IPS DF 19.7 (cell line): ENCODE measurements at regions not wholly inside any gene's neighbourhood (a gene's known extent, or its start where the extent isn't known, plus 50 kb on each side); places are given as distances from the start of the nearest gene placed in this dataset.
"Not testable (repeated sequence)": the region's sequence is repeated elsewhere in the genome, so short reads cannot be mapped to it uniquely, and the experiment has no call there.

ENCODE experiments used
- DNase-seq: peaks from one replicate; pipeline ENCODE4 v3.0.0-alpha.2; 2013; ENCODE audit warnings: low read depth, low spot score

DNA sequence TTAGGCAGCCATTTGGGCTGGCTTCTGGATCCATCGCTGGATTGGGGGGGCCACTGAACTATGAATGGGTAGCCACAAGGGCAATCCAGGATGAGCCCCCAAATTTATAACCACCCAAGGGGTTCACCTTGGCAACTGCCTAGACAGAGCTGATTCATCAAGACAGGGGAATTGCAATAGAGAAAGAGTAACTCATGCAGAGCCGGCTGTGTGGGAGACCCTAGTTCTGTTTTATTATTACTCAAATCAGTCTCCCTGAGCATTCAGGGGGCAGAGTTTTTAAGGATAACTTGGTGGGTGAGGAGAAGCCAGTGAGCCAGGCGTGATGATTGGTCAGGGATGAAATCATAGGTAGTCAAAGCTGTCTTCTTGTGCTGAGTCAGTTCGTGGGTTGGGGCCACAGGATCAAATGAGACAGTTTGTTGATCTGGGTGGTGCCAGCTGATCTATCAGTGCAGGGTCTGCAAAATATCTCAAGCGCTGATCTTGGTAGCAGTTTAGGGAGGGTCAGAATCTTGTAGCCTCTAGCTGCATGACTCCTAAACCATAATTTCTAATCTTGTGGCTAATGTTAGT lies 57.9 kb downstream of the DNAJB9 start:
- DNase-seq = no peak

GRCh38 chr7:108628678-108629077 lies 59.0 kb downstream of the DNAJB9 start:
- no peak for DNase-seq

DNA sequence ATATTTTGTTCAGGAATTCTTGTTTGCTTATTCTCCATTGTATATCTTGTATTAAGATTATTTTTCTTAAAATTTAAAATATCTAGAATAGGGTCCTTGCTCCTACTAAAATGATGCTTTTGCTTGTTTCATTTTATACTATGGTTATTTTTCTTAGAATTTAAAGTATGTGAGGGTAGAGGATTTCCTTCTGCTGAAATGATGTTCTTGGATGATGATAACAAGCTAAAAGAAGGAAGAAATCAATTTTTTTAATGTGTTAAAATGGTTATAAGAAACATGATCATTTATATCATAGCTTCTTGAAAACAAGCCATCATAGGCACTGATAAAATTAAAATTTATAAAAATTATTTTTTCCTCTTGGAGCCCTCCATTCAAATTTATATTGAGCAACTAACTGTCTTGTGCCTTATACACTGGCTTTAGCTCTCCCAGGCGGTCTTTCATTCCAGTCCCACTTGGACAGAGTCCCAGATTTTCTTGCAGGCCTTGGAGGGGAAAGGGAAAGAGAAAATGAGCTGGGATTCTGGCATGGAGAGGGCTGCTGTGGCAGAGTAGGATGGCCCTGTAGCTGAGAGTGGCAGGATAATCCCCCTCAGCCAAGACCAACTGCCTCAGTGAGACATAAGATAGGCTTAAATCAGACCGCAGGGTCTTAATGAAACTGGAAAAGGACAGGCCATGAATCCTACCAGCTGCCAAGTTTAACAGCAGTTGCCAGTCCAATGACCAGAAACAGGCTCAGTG lies 60.2 kb downstream of the DNAJB9 start:
- DNase-seq = no peak

DNA sequence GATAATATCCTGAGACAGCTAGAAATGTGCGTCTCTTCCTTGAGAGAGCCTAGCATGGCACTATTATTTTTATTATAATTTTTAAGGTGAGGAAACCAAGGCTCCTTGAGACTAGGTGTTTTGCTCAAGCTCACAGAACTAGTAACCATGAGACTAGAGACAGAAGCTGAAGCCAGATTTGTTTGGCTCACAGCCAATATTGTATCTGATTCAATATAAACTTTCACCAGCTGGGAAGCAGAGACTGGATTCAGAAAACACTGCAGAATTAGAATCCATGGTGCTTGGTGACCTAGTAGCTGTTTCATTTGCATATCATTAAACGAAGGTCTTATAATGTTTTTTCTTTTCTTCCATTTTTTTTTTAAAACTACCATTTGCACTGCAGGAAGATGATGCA lies 64.4 kb downstream of the DNAJB9 start:
- no peak for DNase-seq

DNA sequence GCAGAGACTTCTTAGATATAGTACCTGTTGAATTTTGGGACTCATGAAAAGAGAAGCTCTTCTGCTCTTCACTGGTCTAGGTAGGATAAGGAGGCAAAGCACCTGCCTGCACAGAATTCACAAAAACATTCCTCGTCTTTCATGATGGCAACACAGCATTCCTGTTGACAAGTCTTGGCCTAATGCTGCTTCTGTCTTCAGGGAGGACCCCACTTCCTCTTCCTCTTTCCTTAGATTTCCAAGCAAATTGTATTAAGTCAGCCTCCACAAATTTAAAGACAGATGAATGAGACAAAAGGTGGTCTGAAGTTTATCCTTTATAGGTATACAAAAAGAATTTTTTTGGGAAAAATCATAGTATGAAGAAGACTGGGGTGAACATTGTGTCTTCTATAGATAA lies 64.9 kb downstream of the DNAJB9 start:
- DNase-seq = no peak

DNA sequence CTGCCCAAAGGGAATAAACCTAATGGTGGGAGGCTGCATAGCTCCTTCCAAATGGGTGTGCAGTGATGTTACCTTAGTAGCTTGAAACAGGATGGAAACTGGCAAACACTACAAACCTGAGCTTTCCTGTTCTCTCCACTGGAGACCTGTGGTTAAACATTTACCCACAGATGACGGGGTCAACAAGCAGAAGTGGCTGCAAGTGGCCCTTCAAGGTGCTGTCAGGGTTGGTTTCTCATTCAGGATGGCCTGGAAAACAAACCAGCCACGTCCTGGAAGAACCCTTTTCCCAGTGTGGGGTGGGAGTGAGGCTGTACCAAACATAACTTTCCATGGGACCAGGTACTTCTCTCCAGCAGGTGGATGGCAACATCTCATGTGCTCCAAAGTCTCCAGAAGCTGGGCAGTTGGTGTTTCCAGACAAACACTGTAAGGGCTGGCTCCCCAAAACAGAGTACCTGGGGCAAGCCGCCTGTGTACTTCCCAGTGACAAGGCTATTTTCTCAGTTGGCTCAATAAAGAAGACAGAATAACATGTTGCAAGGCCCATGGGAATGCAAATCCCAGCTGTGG lies 67.5 kb downstream of the DNAJB9 start:
- no peak for DNase-seq

- DNase-seq = no peak
Measured at GRCh38 chr7:108642126-108642525, 72.5 kb downstream of the DNAJB9 start.

DNA sequence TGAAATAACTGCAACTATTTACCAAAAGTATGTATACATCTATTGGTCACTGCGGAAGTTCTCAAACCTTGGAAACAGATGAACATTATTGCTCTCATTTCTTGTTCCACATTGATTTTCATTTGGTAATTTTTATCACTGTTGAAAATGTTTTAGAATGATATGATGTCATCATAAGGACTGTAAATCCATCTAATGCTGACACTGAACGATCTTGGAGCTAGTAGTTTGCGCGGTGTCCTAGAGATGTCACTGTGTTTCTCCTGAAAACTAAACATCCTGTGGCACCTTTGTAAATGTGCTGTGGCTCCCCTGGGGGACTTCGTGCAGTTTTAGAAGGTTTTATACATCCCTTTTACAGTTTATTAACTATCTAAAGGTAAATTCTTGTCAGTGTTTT lies 73.5 kb downstream of the DNAJB9 start:
- DNase-seq = no peak

DNA sequence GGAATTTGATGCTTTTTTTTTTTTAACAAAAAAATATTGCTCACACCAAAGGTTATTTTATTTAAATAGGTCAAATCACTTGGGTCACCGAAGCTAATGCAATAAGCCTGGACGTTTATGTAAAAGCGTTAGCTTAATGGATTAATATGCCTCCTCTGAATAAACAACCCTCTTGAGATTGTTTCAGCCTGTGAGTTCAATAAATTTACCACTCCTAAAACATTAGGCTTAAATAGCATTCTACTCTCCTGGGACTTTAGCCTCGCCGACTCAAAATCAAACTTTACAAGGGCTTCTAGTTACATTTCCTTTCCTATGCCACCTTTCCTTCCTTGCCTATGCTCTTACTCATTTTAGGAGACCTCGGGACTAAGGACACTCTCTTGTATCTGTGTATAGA lies 79.3 kb downstream of the DNAJB9 start:
- DNase-seq = no peak

DNA sequence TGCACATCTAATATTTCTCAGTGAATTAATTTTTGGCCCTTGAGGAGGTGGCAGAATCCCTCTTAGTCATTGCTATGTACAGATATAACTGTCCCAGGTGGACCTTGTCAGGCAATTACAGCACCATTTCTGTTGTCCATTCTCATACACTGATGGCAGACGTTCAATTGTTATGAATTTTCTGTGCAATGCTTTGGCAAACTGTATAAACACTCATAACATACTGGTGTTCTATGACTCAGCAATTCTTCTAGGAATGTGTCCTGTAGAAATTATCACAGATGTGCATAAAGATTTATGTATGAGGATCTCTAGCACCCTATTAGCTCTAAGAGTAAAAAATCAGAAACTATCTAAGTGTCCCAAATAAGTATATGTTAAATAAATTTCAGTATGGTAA lies 80.8 kb downstream of the DNAJB9 start:
- DNase-seq = no peak

- DNase-seq = no peak
Measured at GRCh38 chr7:108652886-108653285, 83.2 kb downstream of the DNAJB9 start.

DNA sequence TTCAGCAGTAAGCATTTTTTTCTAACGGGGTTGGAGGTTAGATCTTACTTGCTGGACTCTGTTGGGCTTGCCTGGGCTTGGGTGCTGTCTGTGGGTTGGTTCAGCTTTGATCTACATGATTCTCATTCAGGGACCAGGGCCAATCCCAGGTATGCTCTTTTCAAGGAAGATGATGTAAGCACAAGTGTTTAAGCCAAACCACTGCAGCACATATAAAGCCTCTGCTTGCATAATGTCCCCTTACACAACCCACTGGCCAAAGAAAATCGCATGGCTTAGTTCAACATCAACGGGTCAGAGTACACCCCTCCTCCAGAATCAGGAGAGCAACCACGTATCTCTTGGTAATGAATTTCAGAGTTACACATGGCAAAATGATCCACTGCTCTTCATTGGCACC lies 83.9 kb downstream of the DNAJB9 start:
- no peak for DNase-seq

GRCh38 chr7:108657140-108657726 lies 87.6 kb downstream of the DNAJB9 start:
- DNase-seq = not testable (repeated sequence)

- DNase-seq = no peak
Measured at GRCh38 chr7:108659261-108659660, 89.6 kb downstream of the DNAJB9 start.

- DNase-seq = no peak
Measured at GRCh38 chr7:108659867-108660266, 90.2 kb downstream of the DNAJB9 start.

- no peak for DNase-seq
Measured at GRCh38 chr7:108660465-108660864, 90.8 kb downstream of the DNAJB9 start.

DNA sequence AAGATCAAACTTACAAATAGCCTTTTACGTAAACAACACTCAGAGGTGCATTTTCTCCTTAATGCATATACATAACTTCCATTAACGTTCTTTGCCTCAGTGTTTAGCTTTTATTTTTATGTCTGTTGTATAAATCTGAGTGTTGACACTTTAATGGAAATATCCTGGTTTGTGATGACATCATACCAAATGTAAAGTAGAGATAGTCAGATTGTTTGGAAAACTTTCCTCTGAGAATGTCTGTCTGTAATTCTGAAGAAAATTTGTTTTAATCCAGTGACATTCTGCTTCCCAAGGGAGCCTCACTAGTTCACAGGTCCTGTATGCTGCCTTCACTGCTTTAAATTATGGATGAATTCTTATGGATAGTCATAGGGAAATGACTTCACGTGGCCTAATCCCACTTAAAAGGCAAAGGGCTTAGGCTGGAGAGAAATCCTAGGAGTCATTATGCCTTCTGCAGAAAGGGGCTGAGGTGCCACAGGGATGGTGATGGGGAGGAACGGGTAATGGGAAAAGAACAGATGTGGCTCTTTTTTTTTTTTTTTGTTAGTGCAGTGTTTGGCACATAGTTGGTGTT lies 93.2 kb downstream of the DNAJB9 start:
- no peak for DNase-seq

GRCh38 chr7:108663701-108664100 lies 94.0 kb downstream of the DNAJB9 start:
- no peak for DNase-seq

DNA sequence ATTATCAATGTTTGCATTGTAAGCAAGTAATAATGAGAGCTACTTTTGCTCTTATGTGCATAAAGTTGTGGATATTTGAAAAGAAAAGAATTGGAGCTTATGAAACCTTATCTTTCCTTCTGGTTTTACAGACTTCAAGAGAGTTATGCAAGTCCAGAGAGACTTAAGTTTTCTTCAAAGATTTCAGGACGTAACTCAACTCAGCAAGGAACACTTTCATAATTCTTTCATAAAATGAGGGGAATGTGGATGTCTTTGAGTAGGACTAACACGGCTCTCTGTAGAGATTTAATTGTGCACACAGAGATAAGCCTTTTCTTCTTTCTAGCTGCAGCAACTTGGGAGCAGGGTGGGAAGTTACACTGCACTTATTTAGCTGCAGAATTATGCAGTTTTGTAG lies 97.5 kb downstream of the DNAJB9 start:
- no peak for DNase-seq

DNA sequence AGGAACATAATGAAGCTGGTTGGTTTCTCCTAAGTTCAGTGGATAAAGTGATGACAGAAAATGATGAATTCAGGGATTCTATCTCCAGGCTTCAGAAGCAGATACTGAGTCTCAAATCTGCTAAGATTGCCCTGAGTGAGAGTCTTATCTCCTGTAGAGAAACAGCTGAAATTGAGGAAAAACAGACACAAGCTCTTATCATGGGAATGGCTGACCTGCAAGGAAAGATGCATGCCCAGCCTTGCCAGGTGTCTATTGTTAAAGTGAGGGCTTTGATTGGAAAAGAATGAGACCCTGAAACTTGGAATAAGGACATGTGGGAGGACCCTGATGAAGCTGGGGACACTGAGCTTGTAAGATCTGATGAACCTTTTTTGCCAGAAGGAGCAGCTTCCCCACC lies 100.3 kb downstream of the DNAJB9 start:
- no peak for DNase-seq

DNA sequence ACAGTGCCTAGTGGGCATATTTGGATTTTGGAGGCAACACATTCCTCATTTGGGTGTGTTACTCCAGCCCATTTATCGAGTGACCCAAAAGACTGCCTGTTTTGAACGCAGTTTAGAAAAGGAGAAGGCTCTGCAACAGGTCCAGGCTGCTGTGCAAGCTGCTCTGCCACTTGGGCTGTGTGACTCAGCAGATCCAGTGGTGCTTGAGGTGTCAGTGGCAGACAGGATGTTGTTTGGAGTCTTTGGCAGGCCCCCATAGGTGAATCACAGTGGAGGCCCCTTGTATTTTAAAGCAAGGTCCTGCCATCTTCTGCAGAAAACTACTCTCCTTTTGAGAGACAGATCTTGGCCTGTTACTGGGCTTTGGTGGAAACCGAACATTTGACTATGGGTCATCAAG lies 104.0 kb downstream of the DNAJB9 start:
- DNase-seq = not testable (repeated sequence)

DNA sequence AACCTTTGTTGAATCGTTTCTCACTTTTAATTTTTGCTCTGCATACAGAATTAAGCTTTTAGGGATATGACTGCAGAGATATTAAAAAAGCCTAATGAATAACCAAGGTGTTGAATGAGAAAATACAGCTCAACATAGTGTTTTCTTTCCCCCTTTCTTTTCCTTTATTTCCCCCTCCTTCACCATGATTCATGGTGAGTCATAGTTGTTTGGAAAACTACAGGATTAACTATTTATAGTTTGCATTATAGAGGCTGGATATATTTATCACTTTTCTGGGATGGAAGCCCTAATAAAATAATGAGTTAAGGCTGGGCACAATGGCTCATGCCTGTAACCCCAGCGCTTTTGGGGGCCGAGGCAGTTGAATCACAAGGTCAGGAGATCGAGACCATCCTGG lies 115.0 kb downstream of the DNAJB9 start:
- DNase-seq = no peak

DNA sequence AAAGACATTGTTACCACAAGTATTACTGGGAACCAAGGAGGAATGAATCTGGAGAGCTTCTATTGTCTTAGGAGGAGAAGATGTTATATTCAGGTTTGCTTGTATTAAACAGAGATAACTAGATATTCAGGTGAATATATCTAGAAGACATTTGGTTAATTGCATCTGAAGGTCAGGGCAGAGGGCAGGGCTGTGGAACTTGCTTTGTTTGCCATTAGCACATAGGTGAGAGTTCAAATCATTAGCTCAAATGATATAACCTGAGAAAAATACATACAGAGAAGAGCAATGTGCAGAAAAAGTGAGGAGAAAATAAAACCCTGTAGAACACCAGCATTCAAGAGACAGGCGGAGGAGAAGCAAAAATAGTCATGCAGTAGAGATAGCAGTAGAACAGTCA lies 116.8 kb downstream of the DNAJB9 start:
- DNase-seq = no peak
